IMR-90 (cell line): ENCODE measurements at regions not wholly inside any gene's neighbourhood (a gene's known extent, or its start where the extent isn't known, plus 50 kb on each side); places are given as distances from the start of the nearest gene placed in this dataset.

Experiments
- BHLHE40 ChIP-seq: fragments of 150-350 bp; IDR thresholded peaks from 2 replicates; pipeline ENCODE4 v1.6.1; 2016; ENCODE audit warnings: mild to moderate bottlenecking, low read depth, low read length
- MAFK ChIP-seq: IDR thresholded peaks from 2 replicates; pipeline ENCODE4 v1.6.1; 2012; ENCODE audit warnings: low read depth, low read length, improper control_type of control experiment
- MAZ ChIP-seq: IDR thresholded peaks from 2 replicates; pipeline ENCODE4 v1.6.1; 2012; ENCODE audit warnings: low read depth, mild to moderate bottlenecking, low read length, improper control_type of control experiment, moderate library complexity, borderline replicate concordance
- MXI1 ChIP-seq: IDR thresholded peaks from 2 replicates; pipeline ENCODE4 v1.6.1; 2012; ENCODE audit warnings: low read depth, mild to moderate bottlenecking, low read length, moderate library complexity, borderline replicate concordance
- NFE2L2 ChIP-seq: fragments of 150-350 bp; IDR thresholded peaks from 2 replicates; pipeline ENCODE4 v1.6.1; 2016; ENCODE audit warnings: low read depth, mild to moderate bottlenecking, low read length
- POLR2A ChIP-seq: IDR thresholded peaks from 2 replicates; pipeline ENCODE4 v1.6.1; 2012; ENCODE audit warnings: mild to moderate bottlenecking, low read depth, low read length
- RAD21 ChIP-seq: IDR thresholded peaks from 2 replicates; pipeline ENCODE4 v1.6.1; 2012; ENCODE audit warnings: low read length, improper control_type of control experiment
- SMC3 ChIP-seq: fragments of 150-350 bp; IDR thresholded peaks from 2 replicates; pipeline ENCODE4 v1.6.1; 2016; ENCODE audit warnings: low read depth, mild to moderate bottlenecking, antibody characterized with exemption, low read length, moderate library complexity
- TF ChIP-seq, protein P1 (sequence below): conservative IDR thresholded peaks from 2 replicates; pipeline ENCODE4 v1.5.1; 2012; ENCODE audit warnings: mild to moderate bottlenecking, low read depth, low read length, improper control_type of control experiment

DNA sequence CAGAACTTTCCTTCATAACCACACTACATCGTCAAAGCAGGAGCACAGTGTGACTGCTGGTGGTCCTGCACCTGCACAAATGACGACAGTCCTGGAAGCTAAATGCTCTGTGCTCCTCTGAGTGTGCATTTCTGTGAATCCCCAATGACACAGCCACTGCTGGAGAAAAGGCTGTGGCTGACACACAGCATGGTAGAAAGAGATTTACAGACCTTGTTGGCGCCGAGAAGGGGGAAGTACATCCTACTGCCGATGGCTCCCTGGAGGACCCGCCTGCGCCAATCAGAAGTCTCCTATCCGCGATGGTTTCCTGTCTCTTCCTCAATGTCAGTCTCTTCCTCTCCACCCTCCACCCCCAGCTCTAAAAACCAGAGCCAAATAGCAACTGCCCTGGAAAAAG is 115.4 kb upstream of the RAB4A start:
- TF ChIP-seq MAZ (no peak), POLR2A (no peak), RAD21 (no peak), BHLHE40 (no peak), SMC3 (no peak), MXI1 (no peak), MAFK (no peak), NFE2L2 (no peak)
- TF ChIP-seq, protein P1, sequence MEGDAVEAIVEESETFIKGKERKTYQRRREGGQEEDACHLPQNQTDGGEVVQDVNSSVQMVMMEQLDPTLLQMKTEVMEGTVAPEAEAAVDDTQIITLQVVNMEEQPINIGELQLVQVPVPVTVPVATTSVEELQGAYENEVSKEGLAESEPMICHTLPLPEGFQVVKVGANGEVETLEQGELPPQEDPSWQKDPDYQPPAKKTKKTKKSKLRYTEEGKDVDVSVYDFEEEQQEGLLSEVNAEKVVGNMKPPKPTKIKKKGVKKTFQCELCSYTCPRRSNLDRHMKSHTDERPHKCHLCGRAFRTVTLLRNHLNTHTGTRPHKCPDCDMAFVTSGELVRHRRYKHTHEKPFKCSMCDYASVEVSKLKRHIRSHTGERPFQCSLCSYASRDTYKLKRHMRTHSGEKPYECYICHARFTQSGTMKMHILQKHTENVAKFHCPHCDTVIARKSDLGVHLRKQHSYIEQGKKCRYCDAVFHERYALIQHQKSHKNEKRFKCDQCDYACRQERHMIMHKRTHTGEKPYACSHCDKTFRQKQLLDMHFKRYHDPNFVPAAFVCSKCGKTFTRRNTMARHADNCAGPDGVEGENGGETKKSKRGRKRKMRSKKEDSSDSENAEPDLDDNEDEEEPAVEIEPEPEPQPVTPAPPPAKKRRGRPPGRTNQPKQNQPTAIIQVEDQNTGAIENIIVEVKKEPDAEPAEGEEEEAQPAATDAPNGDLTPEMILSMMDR: no peak
